Activated CD4-positive, CD25-positive, alpha-beta regulatory T cell (primary cell): ENCODE measurements at regions not wholly inside any gene's neighbourhood (a gene's known extent, or its start where the extent isn't known, plus 50 kb on each side); places are given as distances from the start of the nearest gene placed in this dataset.

Source experiments
- DNase-seq, 4 experiments: peaks; one replicate each; lab custom pipeline; 2025; lab: John Stamatoyannopoulos, UW

DNA sequence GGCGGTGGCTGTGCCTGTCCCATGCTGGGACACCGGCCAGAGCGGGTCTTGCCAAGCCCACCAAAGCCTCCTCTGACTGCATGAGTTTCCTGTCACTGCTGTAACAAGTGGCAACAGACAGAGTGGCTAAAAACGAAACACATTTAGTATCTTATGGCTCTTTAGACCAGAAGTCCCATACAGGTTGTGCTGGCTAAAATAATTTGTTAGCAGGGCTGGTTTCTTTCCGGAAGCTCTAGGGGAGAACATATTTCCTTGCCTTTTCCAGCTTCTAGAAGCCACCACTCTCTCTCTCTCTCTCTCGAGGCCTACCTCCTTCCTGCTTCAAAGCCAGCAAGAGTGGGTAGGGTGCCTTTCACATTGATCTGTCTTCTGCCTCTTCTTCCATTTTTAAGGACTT, 171.6 kb upstream of the PLPP4 start:
- DNase-seq = no peak

DNA sequence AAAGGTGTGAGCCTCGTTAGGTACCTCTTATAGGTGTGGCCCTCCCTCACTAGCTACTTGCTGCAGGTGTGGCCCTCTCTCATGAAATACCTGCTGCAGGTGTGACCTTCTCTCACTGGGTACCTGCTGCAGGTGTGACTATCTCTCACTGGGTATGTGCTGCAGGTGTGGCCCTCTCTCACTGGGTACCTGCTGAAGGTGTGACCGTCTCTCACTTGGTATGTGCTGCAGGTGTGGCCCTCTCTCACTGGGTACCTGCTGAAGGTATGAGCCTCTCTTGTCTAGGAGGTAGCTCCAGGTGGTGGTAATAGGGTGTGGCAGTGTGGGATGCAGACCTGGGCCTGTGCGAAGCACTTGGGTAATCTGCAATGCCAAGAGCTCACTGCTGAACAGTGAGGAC, 170.7 kb upstream of the PLPP4 start:
- no peak for DNase-seq

DNA sequence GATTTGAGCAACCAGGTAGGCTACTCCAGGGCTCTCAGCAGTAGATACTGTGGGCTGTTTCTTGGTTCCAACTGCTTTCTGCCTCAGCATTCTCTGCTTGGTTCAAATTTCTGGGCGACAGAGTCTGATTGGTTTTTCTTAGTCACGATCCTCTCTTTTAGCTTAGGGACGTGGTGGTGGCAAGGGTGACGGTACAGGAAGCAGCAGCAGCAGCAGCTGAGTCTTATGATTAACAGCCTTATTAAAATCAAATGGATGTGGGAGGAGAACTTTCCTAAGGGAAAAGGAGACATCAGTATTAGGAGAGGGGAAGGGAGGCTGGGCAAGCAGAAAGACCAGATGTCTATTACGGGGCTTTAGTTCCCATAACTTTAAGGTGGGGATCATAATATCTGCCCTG, 156.5 kb upstream of the PLPP4 start:
- DNase-seq = no peak

DNA sequence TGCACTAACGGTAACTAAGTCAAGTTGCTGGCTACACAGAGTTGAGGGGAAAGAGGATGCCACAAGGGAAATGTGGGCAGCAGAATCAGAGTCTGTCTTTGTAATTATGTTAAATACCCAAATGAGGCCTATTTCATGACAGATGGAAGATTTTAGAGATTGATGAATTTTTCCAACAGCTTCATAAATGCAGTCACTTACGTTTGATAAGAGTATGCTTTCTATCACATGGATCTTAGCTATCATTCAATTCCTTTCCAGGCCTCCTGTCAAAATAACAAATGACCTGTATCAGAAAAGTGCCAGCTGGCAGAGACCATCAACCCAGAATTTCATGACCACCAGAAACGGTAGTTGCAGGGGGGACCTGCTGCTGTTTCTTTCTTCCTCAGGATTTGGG, 148.4 kb upstream of the PLPP4 start:
- no peak for DNase-seq

DNA sequence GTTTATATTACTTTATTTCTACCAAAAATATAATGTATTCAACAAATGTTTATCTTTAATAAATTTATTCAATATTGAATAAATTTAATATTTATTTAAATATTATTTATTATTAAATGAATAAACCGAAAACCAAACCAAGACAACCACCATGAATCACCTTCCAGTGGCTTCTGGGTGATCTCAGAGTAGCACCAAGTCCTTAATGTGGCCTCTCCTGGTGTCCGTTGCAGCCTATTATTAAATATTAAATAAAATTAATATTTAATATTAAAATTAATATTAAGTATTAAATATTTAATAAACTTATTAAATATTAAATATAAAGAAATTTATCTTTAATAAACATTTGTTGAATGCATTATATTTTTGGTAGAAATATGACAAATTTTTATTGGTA, 143.3 kb upstream of the PLPP4 start:
- DNase-seq = no peak

DNA sequence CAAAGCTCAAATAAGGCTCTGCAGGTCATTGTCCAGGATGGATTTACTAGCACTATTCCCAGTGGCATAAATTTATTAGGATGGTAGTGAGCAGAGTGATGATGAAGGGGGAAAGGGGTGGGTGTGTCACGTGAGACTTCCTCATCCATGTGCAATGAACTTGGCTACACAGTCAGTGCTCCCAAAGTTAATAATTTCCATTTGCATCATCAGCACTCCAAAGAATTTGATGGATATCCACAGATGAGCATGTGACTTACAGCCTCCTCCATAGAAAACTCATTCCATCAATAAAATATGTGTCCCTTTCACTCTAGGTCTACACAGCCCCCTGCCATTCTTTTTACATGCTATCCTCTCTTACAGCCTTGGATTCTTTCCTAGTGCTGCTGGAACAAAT, 142.6 kb upstream of the PLPP4 start:
- DNase-seq = no peak

DNA sequence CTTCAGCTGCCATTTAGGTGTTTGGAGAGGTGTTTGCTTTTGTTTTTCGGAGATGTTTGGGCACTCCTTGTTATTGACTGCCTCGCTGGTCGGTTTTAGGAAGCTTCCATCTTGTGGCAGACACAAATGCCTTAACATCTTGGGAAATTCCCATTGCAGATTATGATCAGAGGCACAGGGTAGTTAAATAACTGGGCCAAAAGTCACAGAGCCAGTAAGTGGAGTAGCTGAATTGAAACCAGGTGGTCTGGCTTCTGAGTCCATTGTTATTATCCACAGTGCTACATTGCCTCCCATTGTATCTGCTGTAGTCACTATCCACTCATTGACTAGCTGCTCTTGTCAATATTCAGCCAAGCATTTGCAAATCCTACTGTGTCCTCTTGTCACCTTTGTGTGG, 138.2 kb upstream of the PLPP4 start:
- DNase-seq = no peak

DNA sequence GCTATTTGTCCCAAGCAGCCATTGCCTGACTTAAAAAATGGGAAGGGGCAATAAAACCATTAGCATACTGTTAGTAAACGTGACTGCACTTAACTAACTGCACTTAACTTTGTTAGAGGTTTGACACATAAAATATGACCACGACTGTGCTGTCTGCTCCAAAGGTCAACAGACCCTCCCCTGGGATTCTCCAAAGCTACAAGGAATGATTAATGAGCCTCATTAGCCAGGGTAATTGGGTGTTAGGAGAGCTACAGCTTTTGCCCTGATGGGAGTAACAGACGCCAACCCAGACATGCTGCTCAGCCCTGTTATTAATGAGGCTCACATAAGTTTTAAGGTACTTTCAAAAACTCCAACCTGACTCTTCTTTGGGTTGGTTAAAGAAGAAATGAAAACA, 129.4 kb upstream of the PLPP4 start:
- no peak for DNase-seq

DNA sequence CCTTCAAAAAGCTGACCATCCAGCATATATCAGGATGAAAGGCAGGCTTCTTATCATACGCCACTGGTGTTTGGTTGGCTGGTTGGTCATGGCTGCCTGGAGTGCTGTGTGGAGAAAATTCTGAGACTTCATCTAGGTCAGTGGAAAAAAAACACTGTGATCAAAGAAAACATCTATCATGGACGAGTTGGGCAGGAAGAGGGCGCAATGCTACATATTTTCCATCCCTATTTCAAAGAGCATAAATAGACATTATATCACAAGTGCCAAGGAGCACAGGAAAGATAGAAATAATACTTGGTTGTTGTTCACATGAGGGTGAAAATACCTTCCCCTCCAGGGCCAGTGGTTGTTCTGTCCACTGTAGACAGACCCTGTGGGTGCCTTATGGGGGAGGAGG, 128.4 kb upstream of the PLPP4 start:
- DNase-seq = no peak

DNA sequence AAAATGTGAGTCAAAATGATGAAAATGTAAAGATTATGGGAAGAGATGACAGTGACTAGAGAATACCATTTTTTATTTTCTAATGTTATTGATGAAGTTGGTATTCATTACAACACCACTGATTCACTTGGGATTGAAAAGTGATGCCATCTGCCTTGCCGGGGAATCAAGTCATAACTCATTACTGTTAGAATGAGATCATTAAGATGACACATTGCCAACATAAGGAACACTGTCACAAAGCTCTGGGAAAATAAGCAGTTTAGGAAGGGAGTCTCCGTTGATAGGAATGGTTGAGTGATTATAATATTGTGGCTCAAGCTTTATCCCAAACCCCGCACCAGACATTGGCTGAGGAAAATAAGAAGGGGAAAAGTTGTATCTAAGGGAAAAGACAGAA, 121.5 kb upstream of the PLPP4 start:
- DNase-seq = no peak

DNA sequence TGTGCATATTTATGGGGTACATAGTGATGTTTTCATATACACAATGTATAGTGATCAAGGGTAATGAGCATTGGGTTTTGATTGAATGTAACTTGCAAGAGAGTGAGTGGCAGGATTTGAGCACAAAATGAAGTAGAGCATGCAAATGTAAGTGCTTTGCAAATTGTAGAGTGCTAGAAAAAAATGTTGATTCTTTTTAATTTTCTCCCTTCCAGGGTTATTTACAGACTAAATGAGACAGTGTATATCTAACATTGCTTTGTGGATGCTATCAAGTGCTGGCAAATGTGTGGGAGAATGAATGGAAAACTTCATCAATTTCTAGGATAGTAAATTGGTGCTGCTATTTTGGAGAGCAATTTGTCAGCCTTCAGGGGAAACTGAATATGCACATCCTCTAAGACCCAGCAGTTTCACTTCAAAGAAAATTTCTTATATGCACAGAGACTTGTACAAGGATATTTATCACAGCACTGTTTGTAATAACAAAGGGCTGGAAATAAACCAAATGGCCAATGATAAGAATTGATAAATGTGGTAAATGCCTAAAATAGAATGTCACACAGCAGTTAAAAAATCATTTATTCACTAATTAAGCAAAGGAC, 120.6 kb upstream of the PLPP4 start:
- no peak for DNase-seq

DNA sequence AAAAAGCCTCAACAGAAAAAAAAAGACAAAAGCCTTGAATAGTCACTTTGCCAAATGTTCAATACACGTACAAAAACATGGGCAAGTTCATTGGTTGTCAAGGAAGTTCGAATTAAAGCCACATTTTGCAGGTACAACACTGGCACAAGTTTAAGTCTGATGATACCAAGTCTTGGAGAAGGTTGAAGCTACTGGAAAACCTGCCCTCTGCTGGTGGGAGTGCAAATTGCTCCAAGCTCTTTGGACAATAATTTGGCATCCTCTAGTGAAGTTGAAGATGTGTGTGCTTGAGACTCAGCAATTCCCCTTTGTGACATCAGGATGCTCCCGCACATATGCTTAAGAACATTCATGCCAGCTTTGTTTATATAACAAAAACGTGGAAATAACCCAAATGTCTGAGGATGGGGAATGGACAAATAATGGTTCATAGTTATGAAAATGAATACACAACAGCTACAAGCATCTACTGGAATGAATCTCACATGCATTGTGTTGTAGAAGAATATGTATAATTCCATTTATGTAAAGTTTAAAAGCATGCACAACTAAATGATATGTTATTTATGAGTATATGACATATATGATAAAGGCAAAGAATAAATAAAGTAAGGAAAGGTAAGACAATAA, 120.0 kb upstream of the PLPP4 start:
- DNase-seq = peak in 3 of 4 experiments; percentile 6 to 41 (median 12)

DNA sequence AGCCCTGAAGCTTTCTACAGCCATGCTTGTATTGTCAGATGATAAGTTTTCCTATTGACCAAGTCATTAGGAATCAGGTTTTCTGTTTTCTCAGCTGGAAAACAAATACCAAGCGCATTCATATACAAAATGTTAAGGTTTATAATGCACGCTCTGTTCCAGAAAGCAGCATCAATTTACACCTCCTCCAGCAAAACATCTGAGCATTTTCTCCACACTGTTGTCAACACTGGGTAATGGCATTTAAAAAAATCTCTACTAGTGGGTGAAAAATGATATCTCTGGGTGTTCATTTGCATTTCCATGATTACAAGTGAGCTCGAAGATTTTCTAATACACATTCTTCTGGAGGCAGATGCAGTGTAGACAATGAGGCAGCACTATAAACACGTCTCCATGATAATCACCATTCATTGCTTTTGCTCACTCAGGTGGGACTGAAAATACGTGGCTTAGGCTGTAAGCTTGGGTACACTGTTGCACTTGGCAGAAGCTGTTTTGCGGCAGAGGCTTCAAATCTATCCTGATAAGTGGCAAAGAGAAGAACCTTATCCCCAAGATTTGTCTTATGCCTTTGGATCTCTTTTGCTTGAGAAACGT, 114.8 kb upstream of the PLPP4 start:
- no peak for DNase-seq

DNA sequence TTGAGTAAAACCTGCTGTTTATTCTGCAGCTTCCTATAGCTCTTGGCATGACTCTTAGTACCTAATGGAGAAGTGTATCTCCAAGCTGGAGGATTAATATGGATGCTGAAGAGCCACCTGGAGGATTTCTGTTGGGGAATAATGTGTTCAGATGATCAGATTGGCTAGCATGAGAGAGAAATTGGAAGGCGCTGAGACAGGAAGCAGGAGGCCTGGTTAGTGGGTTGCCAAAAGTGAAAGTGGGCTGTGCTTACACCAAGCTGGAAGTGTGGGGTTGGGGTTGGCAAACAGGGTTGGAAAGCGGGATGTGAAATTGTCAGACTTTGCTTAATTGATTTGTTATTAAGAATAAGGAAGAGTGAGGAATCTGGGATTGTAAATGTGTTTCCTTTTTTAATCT, 111.8 kb upstream of the PLPP4 start:
- no peak for DNase-seq

DNA sequence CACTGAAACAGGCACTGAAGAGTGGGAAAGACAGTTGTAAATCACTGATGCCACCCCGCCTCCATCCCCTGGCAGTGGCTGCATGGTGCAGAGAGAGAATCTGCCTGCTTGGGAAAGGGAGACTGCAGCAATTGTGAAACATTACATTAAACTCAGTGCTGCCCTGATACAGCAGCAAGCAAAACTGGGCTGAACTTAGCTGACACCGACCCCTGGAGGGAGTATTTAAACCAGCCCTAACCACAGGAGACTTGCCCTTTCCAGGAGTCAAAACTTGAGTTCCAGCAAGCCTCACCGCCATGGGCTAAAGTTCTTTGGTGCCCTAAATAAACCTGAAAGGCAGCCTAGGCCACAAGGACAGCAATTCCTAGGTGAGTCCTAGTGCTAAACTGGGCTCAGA, 109.4 kb upstream of the PLPP4 start:
- no peak for DNase-seq

DNA sequence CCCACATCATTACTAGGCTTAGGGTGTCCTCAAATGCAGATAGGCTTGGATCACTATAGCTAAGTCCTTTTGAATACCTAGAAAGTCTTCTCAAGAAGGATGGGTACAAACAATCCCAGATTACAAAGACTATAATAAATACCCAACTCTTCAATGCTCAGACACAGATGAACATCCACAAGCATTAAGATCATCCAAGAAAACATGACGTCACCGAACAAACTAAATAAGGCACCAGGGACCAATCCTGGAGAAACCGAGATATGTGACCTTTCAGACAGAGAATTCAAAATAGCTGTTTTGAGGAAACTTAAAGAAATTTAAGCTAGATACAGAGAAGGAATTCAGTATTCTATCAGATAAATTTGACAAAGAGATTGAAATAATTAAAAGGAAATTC, 108.0 kb upstream of the PLPP4 start:
- DNase-seq = no peak

DNA sequence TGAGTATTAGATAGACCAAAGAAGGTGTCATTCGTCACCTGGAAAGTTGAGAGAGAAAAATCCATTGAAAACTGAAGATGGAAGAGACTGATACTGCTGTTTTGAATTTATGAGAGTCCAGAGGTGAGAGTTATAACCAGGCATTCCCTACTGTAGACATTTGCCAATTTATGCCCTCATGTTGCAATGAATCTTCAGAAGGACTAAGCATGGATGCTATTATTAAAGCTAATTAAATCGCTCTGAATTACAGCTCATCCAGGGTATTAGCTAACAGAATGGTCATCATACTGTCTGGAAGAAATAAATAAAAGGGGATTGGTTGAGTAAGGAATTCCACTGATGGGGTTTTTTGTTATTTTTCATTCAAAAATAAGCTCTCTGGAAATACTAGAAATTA, 101.6 kb upstream of the PLPP4 start:
- no peak for DNase-seq

DNA sequence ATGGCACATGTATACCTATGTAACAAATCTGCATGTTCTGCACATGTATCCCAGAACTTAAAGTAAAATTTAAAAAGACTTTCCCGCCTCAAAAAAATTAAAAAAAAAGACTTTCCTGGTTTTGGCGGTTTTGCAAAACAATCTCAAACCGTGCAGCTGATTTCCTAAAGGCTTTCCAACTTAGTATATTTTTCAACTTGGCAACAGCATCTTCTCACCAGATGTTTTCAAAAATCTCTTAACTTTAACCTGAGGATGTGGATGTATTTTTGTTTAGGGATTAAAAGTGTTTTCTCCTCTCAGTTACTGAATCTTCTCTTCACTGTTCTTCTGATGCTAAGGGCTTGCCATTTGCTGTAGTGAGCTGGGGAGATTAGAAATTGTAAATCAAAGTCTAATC, 96.5 kb upstream of the PLPP4 start:
- DNase-seq = no peak

DNA sequence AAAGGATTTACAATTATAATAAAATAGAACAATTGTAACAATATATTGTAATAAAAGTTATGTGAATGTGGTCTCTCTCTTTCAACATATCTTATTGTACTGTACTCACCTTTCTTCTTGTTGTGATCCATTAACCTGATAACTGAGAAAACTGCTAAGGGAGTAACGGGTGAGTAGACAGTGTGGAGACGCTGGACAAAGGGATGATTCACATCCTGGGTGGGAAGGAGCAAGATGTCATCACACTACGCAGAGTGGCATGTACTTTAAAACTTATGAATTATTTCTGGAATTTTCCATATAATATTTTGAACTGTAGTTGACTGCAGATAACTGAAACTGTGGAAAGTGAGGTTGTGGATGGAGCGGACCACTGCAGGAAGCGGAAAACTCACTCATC, 91.2 kb upstream of the PLPP4 start:
- no peak for DNase-seq

DNA sequence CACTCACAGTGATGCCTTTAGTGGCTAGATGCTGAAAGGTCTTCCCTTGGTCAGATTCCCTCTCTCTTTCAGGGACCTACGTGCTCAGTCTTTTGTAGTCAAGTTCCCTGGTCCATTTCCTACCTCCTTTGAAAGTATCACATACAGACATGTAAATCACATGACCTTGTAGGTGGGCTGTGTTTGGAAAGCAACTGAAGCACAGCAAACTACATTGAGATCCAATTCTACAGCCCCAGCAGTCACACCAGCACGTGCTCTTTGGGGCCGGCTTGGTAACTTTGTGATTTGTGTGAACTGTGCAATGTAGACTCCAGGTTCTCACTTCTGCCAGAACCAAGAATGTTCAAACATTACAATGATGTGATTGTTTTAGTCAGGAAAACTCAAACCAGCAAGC, 89.7 kb upstream of the PLPP4 start:
- DNase-seq = no peak

DNA sequence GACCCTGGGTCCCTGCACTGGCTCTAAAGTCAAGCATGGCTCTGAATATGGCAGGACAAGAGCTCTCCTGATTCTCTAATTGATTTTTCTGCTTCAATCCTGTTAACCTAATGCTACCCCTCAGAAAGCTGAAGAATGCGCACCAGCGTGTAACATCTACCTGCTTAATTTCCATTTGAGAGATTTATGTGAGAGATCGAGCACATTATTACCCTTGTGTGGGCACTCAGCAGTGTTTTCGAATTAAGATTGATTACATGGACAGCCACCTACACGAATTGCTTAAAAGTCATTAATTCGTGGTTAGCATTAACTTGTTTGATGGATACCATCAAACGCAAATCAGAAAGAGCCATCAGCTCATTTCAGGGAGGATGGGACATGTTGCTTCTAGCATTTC, 88.7 kb upstream of the PLPP4 start:
- DNase-seq = no peak

DNA sequence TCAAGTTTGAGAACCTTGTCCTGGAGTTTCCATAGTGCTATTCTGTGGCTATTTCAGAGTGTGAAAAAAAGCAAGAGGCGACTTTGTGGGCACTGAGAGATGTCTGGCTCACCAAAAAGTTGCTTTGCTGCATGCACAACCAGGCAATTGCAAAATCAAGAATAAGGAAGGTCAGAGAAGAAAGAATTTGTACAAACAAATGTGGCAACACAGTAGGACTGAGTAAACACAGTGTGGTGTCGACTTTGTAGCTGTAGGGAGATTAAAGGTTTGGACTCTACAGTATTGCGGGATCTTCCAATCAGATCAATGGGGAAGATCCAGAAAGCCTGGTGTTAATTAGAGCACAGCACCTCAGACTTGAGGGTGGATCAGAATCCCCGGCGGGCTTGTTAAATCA, 88.1 kb upstream of the PLPP4 start:
- DNase-seq = no peak

DNA sequence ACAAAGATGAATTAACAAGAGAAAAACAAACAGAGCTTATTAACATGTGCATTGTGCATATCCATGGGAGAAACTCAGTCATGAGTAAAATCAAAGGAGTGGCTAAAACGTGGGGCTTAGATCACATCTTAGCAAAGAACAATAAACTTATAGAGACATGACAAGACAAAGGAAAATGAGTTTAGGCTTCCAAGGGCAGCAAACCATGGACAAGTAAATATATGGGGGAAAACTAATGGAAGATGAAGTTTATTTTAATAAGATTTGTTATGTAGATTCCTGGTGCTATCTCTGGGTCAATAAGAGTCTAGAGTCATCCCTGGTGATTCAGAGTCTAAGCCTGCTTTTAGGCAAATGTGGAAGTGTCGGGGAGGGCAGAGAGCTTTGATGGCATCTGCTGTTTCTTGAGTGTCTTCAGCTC, 87.2 kb upstream of the PLPP4 start:
- no peak for DNase-seq

DNA sequence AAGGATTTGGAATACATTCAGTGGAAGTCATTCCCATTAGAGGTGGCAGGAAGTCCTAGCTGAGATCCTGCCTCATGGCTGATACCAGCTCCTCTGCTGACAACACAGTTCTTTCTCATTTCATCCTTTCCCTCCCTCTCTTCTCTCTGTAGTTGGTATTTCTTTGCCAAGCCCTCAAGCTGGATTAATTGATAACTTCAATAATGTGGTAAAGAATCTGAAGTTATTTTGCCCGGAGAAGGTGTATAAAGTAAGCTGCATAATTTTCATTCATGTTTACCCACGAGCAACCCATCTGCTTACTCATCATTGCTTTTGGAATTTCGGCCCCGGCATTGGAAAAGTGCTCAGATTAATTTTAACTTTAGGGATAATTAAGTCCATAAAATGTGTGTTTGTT, 85.2 kb upstream of the PLPP4 start:
- no peak for DNase-seq
